Liver (tissue), 8 donors: ENCODE measurements at regions not wholly inside any gene's neighbourhood (a gene's known extent, or its start where the extent isn't known, plus 50 kb on each side); places are given as distances from the start of the nearest gene placed in this dataset.

Experiments
- DNase-seq: peaks from one replicate; pipeline ENCODE4 v3.0.0-alpha.2; 2017; ENCODE audit warnings: low spot score
- H3K27ac ChIP-seq, 2 donors: one replicate each; pipeline ENCODE4 v1.7.0; 2013; ENCODE audit warnings: inconsistent platforms in 2 of 2, low read length in 2 of 2, control low read depth in 1 of 2, low read depth in 1 of 2, mild to moderate bottlenecking in 1 of 2
- H3K27me3 ChIP-seq, 4 donors: one replicate each; pipeline versions ENCODE4 v1.6.1 to v1.7.0; 2013; ENCODE audit warnings: low read length in 3 of 4, inconsistent platforms in 1 of 4, mild to moderate bottlenecking in 1 of 4, moderate library complexity in 1 of 4; ENCODE audit not compliant: control insufficient read depth in 4 of 4, insufficient read depth in 4 of 4
- H3K36me3 ChIP-seq, 4 donors: one replicate each; pipeline versions ENCODE4 v1.6.1 to v1.7.0; 2013; ENCODE audit warnings: low read length in 3 of 4, mild to moderate bottlenecking in 3 of 4, low read depth in 1 of 4, moderate library complexity in 1 of 4; ENCODE audit not compliant: control insufficient read depth in 4 of 4, insufficient read depth in 3 of 4
- H3K4me1 ChIP-seq, 4 donors: one replicate each; pipeline versions ENCODE4 v1.6.1 to v1.7.0; 2013; ENCODE audit warnings: low read length in 3 of 4, mild to moderate bottlenecking in 3 of 4, moderate library complexity in 1 of 4; ENCODE audit not compliant: control insufficient read depth in 4 of 4, insufficient read depth in 4 of 4
- H3K4me3 ChIP-seq, 3 donors: one replicate each; pipeline versions ENCODE4 v1.6.1 to v1.7.0; 2013; ENCODE audit warnings: low read length in 3 of 3, control low read depth in 1 of 3, low read depth in 1 of 3, mild to moderate bottlenecking in 1 of 3
- H3K9ac ChIP-seq, 2 donors: one replicate each; pipeline ENCODE4 v1.7.0; 2013; ENCODE audit warnings: low read length in 2 of 2, mild to moderate bottlenecking in 2 of 2, moderate library complexity in 2 of 2, control low read depth in 1 of 2, low read depth in 1 of 2
- H3K9me3 ChIP-seq, 4 donors: one replicate each; pipeline versions ENCODE4 v1.6.1 to v1.7.0; 2013; ENCODE audit warnings: low read length in 3 of 4; ENCODE audit not compliant: control insufficient read depth in 4 of 4
- EGR1 ChIP-seq, 2 donors: IDR thresholded peaks; 2 replicates each; pipeline ENCODE4 v1.6.1; 2016 to 2018; ENCODE audit warnings: antibody characterized with exemption in 2 of 2, low read depth in 2 of 2
- FOXA1 ChIP-seq: IDR thresholded peaks from 2 replicates; pipeline ENCODE4 v1.6.1; 2016; ENCODE audit warnings: antibody characterized with exemption
- FOXA2 ChIP-seq: IDR thresholded peaks from 2 replicates; pipeline ENCODE4 v1.6.1; 2016; ENCODE audit warnings: antibody characterized with exemption
- HNF4A ChIP-seq, 2 donors: conservative IDR thresholded peaks; 2 replicates each; pipeline ENCODE4 v1.6.1; 2016; ENCODE audit warnings: antibody characterized with exemption in 2 of 2, mild to moderate bottlenecking in 2 of 2
- HNF4G ChIP-seq: IDR thresholded peaks from 2 replicates; pipeline ENCODE4 v1.6.1; 2016; ENCODE audit warnings: antibody characterized with exemption
- RAD21 ChIP-seq, 2 donors: IDR thresholded peaks; 2 replicates each; pipeline ENCODE4 v1.6.1; 2016; ENCODE audit warnings: antibody characterized with exemption in 2 of 2, mild to moderate bottlenecking in 2 of 2
- RXRA ChIP-seq, 2 donors: IDR thresholded peaks; 2 replicates each; pipeline ENCODE4 v1.6.1; 2017 to 2018; ENCODE audit warnings: antibody characterized with exemption in 2 of 2, mild to moderate bottlenecking in 1 of 2
- SP1 ChIP-seq: IDR thresholded peaks from 2 replicates; pipeline ENCODE4 v1.6.1; 2018; ENCODE audit warnings: antibody characterized with exemption, mild to moderate bottlenecking
- TAF1 ChIP-seq: conservative IDR thresholded peaks from 2 replicates; pipeline ENCODE4 v1.6.1; 2016; ENCODE audit warnings: antibody characterized with exemption, mild to moderate bottlenecking
- YY1 ChIP-seq: IDR thresholded peaks from 2 replicates; pipeline ENCODE4 v1.6.1; 2016; ENCODE audit warnings: antibody characterized with exemption, mild to moderate bottlenecking
- WGBS: extraction: QIAGEN DNeasy Blood & Tissue Kit; methylation state at CpG from one replicate; pipeline ENCODE4 v1.1.7; 2013; 5-methylcytosine and 5-hydroxymethylcytosine counted together
- TF ChIP-seq, protein P1 (sequence below): IDR thresholded peaks from 2 replicates; pipeline ENCODE4 v1.6.1; 2016; ENCODE audit warnings: antibody characterized with exemption
- TF ChIP-seq, protein P2 (sequence below): fragments of 150-350 bp; IDR thresholded peaks from 2 replicates; pipeline ENCODE4 v1.5.1; 2017; ENCODE audit warnings: improper control_type of control experiment, low read depth, low read length; ENCODE audit not compliant: missing input control
- TF ChIP-seq, protein P3 (sequence below): IDR thresholded peaks from 2 replicates; pipeline ENCODE4 v1.6.1; 2016; ENCODE audit warnings: antibody characterized with exemption
- TF ChIP-seq, protein P4 (sequence below): IDR thresholded peaks from 2 replicates; pipeline ENCODE4 v1.6.1; 2016; ENCODE audit warnings: antibody characterized with exemption, mild to moderate bottlenecking
- donor health status: healthy.
- donor health status: healthy.
- donor health status: healthy.
- donor health status: healthy.
- donor health status: healthy.

DNA sequence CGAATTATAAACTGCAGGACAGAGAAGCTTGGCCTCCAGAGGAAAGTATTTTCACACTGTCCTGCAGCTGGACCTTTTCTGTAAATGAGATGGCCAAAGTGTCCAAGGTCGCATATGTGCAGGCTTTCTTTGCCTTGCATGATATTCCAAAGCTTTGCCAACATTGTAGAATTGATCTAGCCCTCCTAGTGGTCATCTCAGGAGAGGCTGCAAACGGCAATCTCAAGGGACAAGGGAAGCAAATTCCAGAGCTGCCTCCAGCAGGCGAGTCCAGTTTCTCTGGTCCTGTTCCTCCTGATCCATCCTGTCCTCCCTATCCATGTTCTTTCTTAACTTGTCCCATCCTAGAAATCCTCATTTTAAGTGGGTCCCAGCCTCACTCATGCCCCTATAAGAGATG, 373.4 kb upstream of the PCDH15 start (continued):
- TF ChIP-seq FOXA2: no peak

DNA sequence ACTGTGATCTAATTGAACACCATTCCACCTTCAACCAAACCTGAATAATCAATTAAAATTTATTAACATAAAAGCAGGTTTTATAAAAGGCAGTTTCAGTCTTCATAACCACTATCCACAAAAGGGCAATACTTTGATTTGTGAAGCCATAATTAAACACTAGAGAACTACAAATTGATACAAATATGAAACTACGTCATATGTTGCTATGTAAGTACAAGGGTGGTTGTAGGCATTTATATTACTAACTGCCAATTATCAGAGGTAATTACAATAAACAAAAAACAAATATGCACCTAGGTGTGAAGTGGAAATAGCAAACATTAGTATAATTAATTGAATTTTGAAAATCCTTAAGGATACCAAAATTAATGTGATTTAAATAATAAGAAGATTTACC, 368.5 kb upstream of the PCDH15 start:
- Histone ChIP-seq H3K27ac (no peak overlapping the region), H3K4me1 (no peaks in the 10 kb centered on the region), H3K4me3 (no peak overlapping the region), H3K27me3 (peaks cover 0 to under 1% (median 0%) of the 10 kb centered on the region in 4 donors), H3K9me3 (no peaks in the 10 kb centered on the region), H3K36me3 (no peaks in the 10 kb centered on the region), H3K9ac (no peak overlapping the region)
- WGBS: 89% methylated on average over 1 of the region's 1 CpG
- no peak for TF ChIP-seq HNF4A (conservative IDR thresholded peaks at IDR 0.05)
- no peak for TF ChIP-seq EGR1 (IDR thresholded peaks at IDR 0.05; ENCODE audit: low read depth in 2 of 2)
- no peak for TF ChIP-seq TAF1
- TF ChIP-seq, protein P1, sequence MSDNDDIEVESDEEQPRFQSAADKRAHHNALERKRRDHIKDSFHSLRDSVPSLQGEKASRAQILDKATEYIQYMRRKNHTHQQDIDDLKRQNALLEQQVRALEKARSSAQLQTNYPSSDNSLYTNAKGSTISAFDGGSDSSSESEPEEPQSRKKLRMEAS: no peak
- no peak for TF ChIP-seq YY1
- no peak for DNase-seq

DNA sequence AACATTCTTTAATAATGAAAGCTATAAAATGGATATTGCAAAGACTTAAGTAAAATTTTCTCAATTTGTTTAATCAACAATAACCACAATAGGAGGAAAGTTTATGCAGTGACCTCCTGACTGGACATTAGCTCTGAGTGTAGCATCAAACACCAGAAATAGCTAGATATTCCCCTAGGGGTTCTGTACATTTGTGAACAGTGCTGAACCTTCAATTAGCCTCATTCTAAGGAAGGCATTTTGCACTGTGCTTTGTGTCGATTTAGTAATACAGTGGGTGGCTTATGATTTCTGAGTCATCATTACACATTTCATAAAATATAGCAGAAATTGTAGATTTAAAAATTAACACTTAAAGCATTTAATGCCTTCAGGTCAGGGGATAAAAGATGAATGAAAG, 367.3 kb upstream of the PCDH15 start:
- Histone ChIP-seq H3K9me3 (no peaks in the 10 kb centered on the region), H3K4me1 (no peaks in the 10 kb centered on the region), H3K4me3 (no peak overlapping the region), H3K36me3 (no peaks in the 10 kb centered on the region), H3K9ac (no peak overlapping the region), H3K27ac (no peak overlapping the region), H3K27me3 (no peaks in the 10 kb centered on the region)
- no peak for DNase-seq
- WGBS: 81% methylated on average over 1 of the region's 1 CpG
- TF ChIP-seq, protein P2, sequence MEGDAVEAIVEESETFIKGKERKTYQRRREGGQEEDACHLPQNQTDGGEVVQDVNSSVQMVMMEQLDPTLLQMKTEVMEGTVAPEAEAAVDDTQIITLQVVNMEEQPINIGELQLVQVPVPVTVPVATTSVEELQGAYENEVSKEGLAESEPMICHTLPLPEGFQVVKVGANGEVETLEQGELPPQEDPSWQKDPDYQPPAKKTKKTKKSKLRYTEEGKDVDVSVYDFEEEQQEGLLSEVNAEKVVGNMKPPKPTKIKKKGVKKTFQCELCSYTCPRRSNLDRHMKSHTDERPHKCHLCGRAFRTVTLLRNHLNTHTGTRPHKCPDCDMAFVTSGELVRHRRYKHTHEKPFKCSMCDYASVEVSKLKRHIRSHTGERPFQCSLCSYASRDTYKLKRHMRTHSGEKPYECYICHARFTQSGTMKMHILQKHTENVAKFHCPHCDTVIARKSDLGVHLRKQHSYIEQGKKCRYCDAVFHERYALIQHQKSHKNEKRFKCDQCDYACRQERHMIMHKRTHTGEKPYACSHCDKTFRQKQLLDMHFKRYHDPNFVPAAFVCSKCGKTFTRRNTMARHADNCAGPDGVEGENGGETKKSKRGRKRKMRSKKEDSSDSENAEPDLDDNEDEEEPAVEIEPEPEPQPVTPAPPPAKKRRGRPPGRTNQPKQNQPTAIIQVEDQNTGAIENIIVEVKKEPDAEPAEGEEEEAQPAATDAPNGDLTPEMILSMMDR: no peak
- TF ChIP-seq RXRA (IDR thresholded peaks at IDR 0.05) (no peak), HNF4G (no peak), FOXA1 (no peak), RAD21 (IDR thresholded peaks at IDR 0.05) (no peak), SP1 (no peak), YY1 (no peak)
- TF ChIP-seq, protein P3, sequence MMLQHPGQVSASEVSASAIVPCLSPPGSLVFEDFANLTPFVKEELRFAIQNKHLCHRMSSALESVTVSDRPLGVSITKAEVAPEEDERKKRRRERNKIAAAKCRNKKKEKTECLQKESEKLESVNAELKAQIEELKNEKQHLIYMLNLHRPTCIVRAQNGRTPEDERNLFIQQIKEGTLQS: no peak
- TF ChIP-seq, protein P4, sequence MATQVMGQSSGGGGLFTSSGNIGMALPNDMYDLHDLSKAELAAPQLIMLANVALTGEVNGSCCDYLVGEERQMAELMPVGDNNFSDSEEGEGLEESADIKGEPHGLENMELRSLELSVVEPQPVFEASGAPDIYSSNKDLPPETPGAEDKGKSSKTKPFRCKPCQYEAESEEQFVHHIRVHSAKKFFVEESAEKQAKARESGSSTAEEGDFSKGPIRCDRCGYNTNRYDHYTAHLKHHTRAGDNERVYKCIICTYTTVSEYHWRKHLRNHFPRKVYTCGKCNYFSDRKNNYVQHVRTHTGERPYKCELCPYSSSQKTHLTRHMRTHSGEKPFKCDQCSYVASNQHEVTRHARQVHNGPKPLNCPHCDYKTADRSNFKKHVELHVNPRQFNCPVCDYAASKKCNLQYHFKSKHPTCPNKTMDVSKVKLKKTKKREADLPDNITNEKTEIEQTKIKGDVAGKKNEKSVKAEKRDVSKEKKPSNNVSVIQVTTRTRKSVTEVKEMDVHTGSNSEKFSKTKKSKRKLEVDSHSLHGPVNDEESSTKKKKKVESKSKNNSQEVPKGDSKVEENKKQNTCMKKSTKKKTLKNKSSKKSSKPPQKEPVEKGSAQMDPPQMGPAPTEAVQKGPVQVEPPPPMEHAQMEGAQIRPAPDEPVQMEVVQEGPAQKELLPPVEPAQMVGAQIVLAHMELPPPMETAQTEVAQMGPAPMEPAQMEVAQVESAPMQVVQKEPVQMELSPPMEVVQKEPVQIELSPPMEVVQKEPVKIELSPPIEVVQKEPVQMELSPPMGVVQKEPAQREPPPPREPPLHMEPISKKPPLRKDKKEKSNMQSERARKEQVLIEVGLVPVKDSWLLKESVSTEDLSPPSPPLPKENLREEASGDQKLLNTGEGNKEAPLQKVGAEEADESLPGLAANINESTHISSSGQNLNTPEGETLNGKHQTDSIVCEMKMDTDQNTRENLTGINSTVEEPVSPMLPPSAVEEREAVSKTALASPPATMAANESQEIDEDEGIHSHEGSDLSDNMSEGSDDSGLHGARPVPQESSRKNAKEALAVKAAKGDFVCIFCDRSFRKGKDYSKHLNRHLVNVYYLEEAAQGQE: no peak
